HG03060 (cell line): ENCODE measurements at regions not wholly inside any gene's neighbourhood (a gene's known extent, or its start where the extent isn't known, plus 50 kb on each side); places are given as distances from the start of the nearest gene placed in this dataset.

Experiments
- ATAC-seq: cut with Tn5 transposase; IDR thresholded peaks from one replicate; pipeline ENCODE4 v1.9.1; 2021; ENCODE audit warnings: low read depth, moderate number of reproducible peaks; ENCODE audit not compliant: unreplicated experiment

- ATAC-seq: no peak
Observed at GRCh38 chr14:44788612-44789011, 173.1 kb downstream of the KLHL28 start.

GRCh38 chr14:44785096-44785495 is 176.7 kb downstream of the KLHL28 start:
- ATAC-seq: no peak

- no peak for ATAC-seq
Observed at GRCh38 chr14:44783901-44784300, 177.8 kb downstream of the KLHL28 start.

DNA sequence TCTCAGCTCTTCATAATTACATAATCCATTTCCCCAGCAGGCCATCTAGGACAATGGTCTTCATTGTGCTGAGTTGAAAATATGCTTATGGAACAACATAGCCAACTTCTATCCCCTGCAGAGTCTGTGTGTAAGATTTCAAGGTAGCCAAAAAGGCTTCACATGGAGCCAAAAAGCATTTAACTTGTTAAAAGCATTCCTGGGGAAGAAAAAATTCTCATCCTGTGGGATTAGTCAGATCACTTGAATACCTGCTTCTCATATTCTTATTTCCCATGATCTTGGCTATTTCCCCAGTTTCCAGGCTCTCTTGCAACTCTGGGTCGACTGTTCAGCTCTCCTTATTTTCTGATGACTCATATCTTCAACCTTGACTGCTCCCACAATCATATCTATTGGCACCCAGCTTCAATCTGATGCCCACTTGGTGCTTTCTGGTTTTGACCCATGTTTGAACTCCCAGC is 178.9 kb downstream of the KLHL28 start:
- ATAC-seq: no peak

GRCh38 chr14:44780989-44781388 is 180.8 kb downstream of the KLHL28 start:
- ATAC-seq: no peak

- ATAC-seq: no peak
Observed at GRCh38 chr14:44778604-44779003, 183.1 kb downstream of the KLHL28 start.

DNA sequence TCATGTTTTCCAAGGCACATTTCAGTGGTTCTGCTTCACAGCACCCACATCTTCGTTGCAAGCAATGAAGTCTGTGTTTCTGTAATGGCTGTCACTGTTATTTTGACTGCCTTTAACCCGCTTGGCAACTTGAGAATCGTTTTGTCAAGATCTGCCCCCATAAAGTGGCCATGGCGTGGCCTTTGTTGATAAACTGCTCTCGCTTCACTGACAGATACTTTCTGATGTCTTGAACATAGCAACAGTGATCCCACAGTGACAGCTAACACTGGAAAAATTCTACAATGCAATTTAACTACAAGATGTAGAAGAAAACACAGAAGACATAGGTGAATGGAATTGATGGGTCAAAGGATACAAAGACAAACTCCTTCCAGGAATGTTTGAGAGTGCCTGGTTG is 184.2 kb downstream of the KLHL28 start:
- ATAC-seq: no peak

- no peak for ATAC-seq
Observed at GRCh38 chr14:44775248-44775647, 186.5 kb downstream of the KLHL28 start.

DNA sequence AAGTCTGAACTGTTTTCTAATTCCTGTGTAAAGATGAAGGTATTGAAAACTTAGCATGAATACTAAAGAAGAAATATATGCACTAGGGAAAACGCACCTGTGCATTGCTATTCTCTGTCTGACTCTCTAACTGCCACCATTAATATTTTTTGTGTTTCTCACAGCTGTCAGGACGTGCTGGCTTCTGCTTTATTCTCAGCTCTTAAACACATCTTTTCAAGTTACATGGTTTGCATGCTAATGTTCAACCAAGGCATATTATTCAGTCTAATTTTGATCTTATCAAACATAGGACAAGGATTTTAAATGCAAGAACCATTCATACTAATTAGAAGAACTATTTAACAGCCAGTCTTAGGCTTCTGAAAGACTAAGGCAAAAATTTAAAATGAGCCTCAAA is 187.4 kb downstream of the KLHL28 start:
- ATAC-seq: no peak

DNA sequence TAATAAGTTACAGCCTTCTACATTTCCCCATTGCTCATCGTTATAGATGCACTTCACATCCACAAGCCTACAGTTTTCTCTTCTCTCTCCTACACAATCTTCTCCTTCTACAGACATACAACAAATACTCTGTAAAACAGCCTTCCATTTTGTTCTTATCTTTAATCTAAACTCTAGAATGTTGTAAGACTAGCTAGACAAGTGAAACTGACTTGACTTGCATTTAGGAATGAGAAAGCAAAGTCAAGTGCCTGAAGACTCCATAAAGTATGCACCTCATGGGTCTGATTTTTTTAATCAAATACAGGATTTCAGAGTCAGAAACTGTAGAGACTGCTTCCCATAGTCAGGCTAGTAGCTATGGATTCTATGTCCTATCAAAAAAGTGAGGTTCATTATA is 190.3 kb downstream of the KLHL28 start:
- ATAC-seq: no peak

DNA sequence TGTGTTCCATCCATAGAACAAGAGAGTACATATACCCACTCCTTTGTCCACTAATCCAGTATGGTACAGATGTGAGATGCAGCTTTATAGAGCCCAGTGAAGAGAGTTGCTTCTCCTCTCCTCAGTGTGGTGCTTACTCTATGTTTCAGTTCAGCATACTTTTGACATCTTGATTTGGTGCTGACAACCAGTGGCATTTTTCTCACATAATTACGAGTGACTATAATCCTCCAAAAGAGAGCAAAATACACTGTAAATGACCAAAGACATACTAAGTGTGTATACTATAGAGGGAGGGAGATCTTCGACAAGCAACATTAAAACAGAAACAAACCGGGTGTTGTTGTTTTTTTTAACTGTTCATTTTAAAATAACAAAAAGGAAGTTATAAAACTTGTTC is 191.5 kb downstream of the KLHL28 start:
- no peak for ATAC-seq

GRCh38 chr14:44768935-44769334 is 192.8 kb downstream of the KLHL28 start:
- no peak for ATAC-seq

GRCh38 chr14:44767646-44768173 is 194.0 kb downstream of the KLHL28 start:
- no peak for ATAC-seq

- no peak for ATAC-seq
Observed at GRCh38 chr14:44766285-44766684, 195.5 kb downstream of the KLHL28 start.

DNA sequence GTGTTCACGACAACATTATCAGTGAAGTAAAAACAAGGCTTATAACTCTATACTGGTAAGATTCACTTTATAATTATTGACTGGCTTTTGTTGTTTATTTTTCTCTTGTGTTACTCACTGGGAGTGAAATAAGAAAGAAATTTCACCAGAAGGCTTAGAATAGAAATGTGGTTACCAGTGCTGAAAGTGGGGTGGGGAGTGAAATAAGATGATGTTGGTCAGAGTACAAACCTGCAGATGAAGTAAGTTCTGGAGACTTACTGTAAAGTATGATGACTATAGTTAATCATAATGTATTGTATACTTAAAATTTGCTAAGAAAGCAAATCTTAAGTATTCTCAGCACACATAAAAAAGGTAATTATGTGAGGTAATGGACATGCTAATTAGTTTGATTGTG is 198.4 kb downstream of the KLHL28 start:
- no peak for ATAC-seq

DNA sequence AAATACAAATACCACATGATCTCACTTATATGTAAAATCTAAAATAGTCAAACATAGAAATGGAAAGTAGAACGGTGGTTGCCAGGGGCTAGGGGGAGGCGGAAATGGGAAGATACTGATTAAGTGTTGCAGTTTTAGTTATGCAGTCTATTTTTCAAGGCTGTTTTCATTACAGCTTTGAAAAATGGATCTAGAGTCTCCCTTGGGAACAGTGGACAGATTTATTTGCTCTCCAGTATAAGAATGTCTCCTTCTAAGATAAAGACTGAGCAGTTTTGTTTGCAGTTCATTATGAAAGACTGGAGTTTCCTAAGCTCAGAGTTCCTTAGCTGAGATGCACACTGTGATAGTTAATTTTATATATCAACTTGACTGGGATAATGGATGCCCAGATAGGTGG is 202.5 kb downstream of the KLHL28 start:
- no peak for ATAC-seq

GRCh38 chr14:44756554-44756953 is 205.2 kb downstream of the KLHL28 start:
- ATAC-seq: no peak

GRCh38 chr14:44745371-44745770 is 216.4 kb downstream of the KLHL28 start:
- ATAC-seq: no peak

DNA sequence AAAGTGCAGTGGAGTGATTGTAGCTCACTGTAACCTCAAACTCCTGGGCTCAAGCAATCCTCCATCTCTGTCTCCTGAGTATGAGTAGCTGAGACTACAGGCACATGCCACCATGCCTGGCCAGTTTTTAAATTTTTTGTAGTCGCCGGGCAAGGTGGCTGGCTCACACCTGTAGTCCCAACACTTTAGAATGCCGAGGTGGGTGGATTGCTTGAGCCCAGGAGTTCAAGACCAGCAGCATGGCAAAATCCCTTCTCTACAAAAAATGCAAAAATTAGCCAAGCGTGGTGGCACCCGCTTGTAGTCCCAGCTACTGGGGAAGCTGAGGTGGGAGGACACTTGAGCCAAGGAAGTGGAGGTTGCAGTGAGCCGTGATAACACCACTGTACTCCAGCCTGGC is 219.5 kb downstream of the KLHL28 start:
- ATAC-seq: no peak

GRCh38 chr14:44741431-44741830 is 220.3 kb downstream of the KLHL28 start:
- ATAC-seq: no peak

DNA sequence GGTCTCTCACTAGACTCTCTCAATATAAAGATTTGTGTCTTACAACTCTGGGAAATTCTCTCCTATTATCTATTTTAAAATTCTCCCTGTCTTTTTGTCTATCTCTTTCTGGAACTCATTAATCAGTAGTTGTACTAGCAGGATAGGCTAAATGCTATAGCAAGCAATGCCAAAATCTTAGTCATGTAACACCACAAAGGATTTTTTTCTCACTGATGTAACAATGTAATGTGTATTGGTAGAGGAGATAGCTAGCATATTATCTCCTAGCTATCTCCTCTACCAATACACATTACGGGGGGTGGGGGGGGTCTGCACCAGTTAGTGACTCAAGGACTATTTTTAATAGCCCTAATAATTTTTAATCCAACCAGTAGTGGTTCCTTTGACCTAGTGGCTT is 225.4 kb downstream of the KLHL28 start:
- no peak for ATAC-seq

- ATAC-seq: no peak
Observed at GRCh38 chr14:44732144-44732543, 225.1 kb upstream of the FSCB start.

GRCh38 chr14:44730860-44731259 is 223.8 kb upstream of the FSCB start:
- no peak for ATAC-seq
